H9 (cell line): ENCODE measurements at regions not wholly inside any gene's neighbourhood (a gene's known extent, or its start where the extent isn't known, plus 50 kb on each side); places are given as distances from the start of the nearest gene placed in this dataset.

ENCODE experiments used
- DNase-seq: peaks from one replicate; pipeline ENCODE4 v3.0.0-alpha.2; 2017
- H2AFZ ChIP-seq: one replicate; pipeline ENCODE4 v1.6.1; 2013; ENCODE audit warnings: mild to moderate bottlenecking, low read length, control low read depth, moderate library complexity
- H2AK5ac ChIP-seq: 2 replicates; pipeline ENCODE4 v1.6.1; 2013; ENCODE audit warnings: low read length, control low read depth, mixed read lengths; ENCODE audit not compliant: insufficient read length
- H2BK120ac ChIP-seq: one replicate; pipeline ENCODE4 v1.6.1; 2013; ENCODE audit warnings: low read depth, mild to moderate bottlenecking, low read length, control low read depth, inconsistent platforms; ENCODE audit not compliant: poor library complexity, severe bottlenecking
- H2BK12ac ChIP-seq: 2 replicates; pipeline ENCODE4 v1.6.1; 2013; ENCODE audit warnings: low read length, control low read depth, mixed read lengths, low read depth; ENCODE audit not compliant: insufficient read length
- H2BK15ac ChIP-seq: 2 replicates; pipeline ENCODE4 v1.6.1; 2013; ENCODE audit warnings: low read depth, low read length, control low read depth
- H2BK20ac ChIP-seq: one replicate; pipeline ENCODE4 v1.6.1; 2013; ENCODE audit warnings: low read depth, mild to moderate bottlenecking, low read length, control low read depth, inconsistent platforms; ENCODE audit not compliant: poor library complexity, severe bottlenecking
- H2BK5ac ChIP-seq: 2 replicates; pipeline ENCODE4 v1.6.1; 2013; ENCODE audit warnings: low read length, control low read depth, mixed read lengths; ENCODE audit not compliant: insufficient read length
- H3K14ac ChIP-seq: 2 replicates; pipeline ENCODE4 v1.6.1; 2013; ENCODE audit warnings: low read length, control low read depth; ENCODE audit not compliant: insufficient read depth
- H3K18ac ChIP-seq: 2 replicates; pipeline ENCODE4 v1.6.1; 2013; ENCODE audit warnings: low read depth, mild to moderate bottlenecking, mixed read lengths, low read length, control low read depth; ENCODE audit not compliant: insufficient read length
- H3K23ac ChIP-seq: 2 replicates; pipeline ENCODE4 v1.6.1; 2013; ENCODE audit warnings: low read length, control low read depth, mixed read lengths, low read depth; ENCODE audit not compliant: insufficient read length
- H3K23me2 ChIP-seq: 2 replicates; pipeline ENCODE4 v1.6.1; 2013; ENCODE audit warnings: low read depth, mild to moderate bottlenecking, mixed read lengths, low read length, control low read depth; ENCODE audit not compliant: insufficient read length, poor library complexity, severe bottlenecking
- H3K27ac ChIP-seq: 2 replicates; pipeline ENCODE4 v1.5.1; 2013; ENCODE audit warnings: low read length, control low read depth, mixed read lengths, low read depth; ENCODE audit not compliant: insufficient read length
- H3K27me3 ChIP-seq: 2 replicates; pipeline ENCODE4 v1.6.1; 2013; ENCODE audit warnings: low read length, control low read depth, inconsistent platforms; ENCODE audit not compliant: insufficient read depth
- H3K4ac ChIP-seq: 2 replicates; pipeline ENCODE4 v1.6.1; 2013; ENCODE audit warnings: low read depth, mild to moderate bottlenecking, control low read depth, inconsistent platforms, low read length, moderate library complexity
- H3K4me1 ChIP-seq: 2 replicates; pipeline ENCODE4 v1.6.1; 2013; ENCODE audit warnings: low read length, control low read depth, inconsistent platforms; ENCODE audit not compliant: insufficient read depth
- H3K4me2 ChIP-seq: 2 replicates; pipeline ENCODE4 v1.6.1; 2013; ENCODE audit warnings: low read length, control low read depth, mixed read lengths; ENCODE audit not compliant: insufficient read length, insufficient read depth
- H3K56ac ChIP-seq: 2 replicates; pipeline ENCODE4 v1.6.1; 2013; ENCODE audit warnings: low read depth, mild to moderate bottlenecking, mixed read lengths, low read length, control low read depth; ENCODE audit not compliant: insufficient read length
- H3K79me1 ChIP-seq: 2 replicates; pipeline ENCODE4 v1.6.1; 2013; ENCODE audit warnings: low read depth, mild to moderate bottlenecking, moderate library complexity, low read length, control low read depth, inconsistent platforms; ENCODE audit not compliant: insufficient read depth, poor library complexity, severe bottlenecking
- H3K79me2 ChIP-seq: 2 replicates; pipeline ENCODE4 v1.6.1; 2013; ENCODE audit warnings: low read length, control low read depth, inconsistent platforms; ENCODE audit not compliant: insufficient read depth
- H3K9ac ChIP-seq: 2 replicates; pipeline ENCODE4 v1.6.1; 2013; ENCODE audit warnings: low read length, control low read depth, mixed read lengths; ENCODE audit not compliant: insufficient read length; ENCODE audit errors: extremely low read depth
- H3K9me3 ChIP-seq: one replicate; pipeline ENCODE4 v1.6.1; 2013; ENCODE audit warnings: low read depth, low read length, inconsistent platforms; ENCODE audit not compliant: control insufficient read depth
- H3T11ph ChIP-seq: one replicate; pipeline ENCODE4 v1.6.1; 2013; ENCODE audit warnings: mild to moderate bottlenecking, low read length, control low read depth, inconsistent platforms
- H4K20me1 ChIP-seq: one replicate; pipeline ENCODE4 v1.6.1; 2013; ENCODE audit not compliant: control insufficient read depth, insufficient read length, insufficient read depth
- H4K5ac ChIP-seq: 2 replicates; pipeline ENCODE4 v1.6.1; 2013; ENCODE audit warnings: low read depth, mild to moderate bottlenecking, mixed read lengths, low read length, control low read depth; ENCODE audit not compliant: insufficient read length
- H4K8ac ChIP-seq: replicated peaks from 2 replicates; pipeline ENCODE4 v1.6.1; 2013; ENCODE audit warnings: low read length, control low read depth, mixed read lengths, low read depth; ENCODE audit not compliant: insufficient read length
- H4K91ac ChIP-seq: 2 replicates; pipeline ENCODE4 v1.6.1; 2013; ENCODE audit warnings: low read depth, mild to moderate bottlenecking, moderate library complexity, mixed read lengths, low read length, control low read depth; ENCODE audit not compliant: insufficient read length
- H3K27ac Mint-ChIP-seq, 3 experiments: 2 replicates in 2 of 3; 3 replicates in 1 of 3; pipeline ENCODE4 v1.8.0; 2020 to 2021; ENCODE audit warnings: mixed read lengths in 3 of 3, mild to moderate bottlenecking in 1 of 3, moderate library complexity in 1 of 3
- H3K27me3 Mint-ChIP-seq: 2 replicates; pipeline ENCODE4 v1.8.0; 2021; ENCODE audit warnings: low read depth, mild to moderate bottlenecking, moderate library complexity, mixed read lengths
- H3K36me3 Mint-ChIP-seq, 3 experiments: 2 replicates in 2 of 3; 3 replicates in 1 of 3; pipeline ENCODE4 v1.8.0; 2020 to 2021; ENCODE audit warnings: low read depth in 3 of 3, mixed read lengths in 3 of 3; ENCODE audit not compliant: insufficient read depth in 1 of 3
- H3K4me1 Mint-ChIP-seq, 2 experiments: 2 replicates each; pipeline ENCODE4 v1.8.0; 2020; ENCODE audit warnings: mixed read lengths in 2 of 2
- H3K4me3 Mint-ChIP-seq, 2 experiments: 2 replicates in 1 of 2; 3 replicates in 1 of 2; pipeline ENCODE4 v1.8.0; 2020 to 2021; ENCODE audit warnings: mild to moderate bottlenecking in 2 of 2, mixed read lengths in 2 of 2, moderate library complexity in 1 of 2
- H3K9me3 Mint-ChIP-seq, 2 experiments: 2 replicates in 1 of 2; 3 replicates in 1 of 2; pipeline ENCODE4 v1.8.0; 2020; ENCODE audit warnings: mild to moderate bottlenecking in 2 of 2, mixed read lengths in 2 of 2, moderate library complexity in 1 of 2
- CTCF ChIP-seq: fragments of 200-600 bp; sonication (generic); conservative IDR thresholded peaks from 3 replicates; pipeline ENCODE4 v1.8.0; 2021; ENCODE audit warnings: antibody characterized with exemption, mild to moderate bottlenecking
- WGBS: extraction: QIAGEN DNeasy Blood & Tissue Kit; methylation state at CpG from one replicate; pipeline ENCODE4 v1.1.7; 2013; ENCODE audit warnings: missing lambda C conversion rate, low lambda C conversion rate, mixed read lengths; ENCODE audit not compliant: insufficient read length; ENCODE audit errors: extremely low coverage; 5-methylcytosine and 5-hydroxymethylcytosine counted together

- Histone ChIP-seq H2BK15ac (no peak overlapping the region), H4K5ac (no peak overlapping the region), H4K20me1 (no peaks in the 10 kb centered on the region), H3K27me3 (no peaks in the 10 kb centered on the region), H3K56ac (no peak overlapping the region), H3K79me1 (no peaks in the 10 kb centered on the region), H2AFZ (no peak overlapping the region), H3K4me1 (no peaks in the 10 kb centered on the region; the same call in 1 of the 2 replicates), H2BK120ac (no peak overlapping the region), H2BK5ac (no peak overlapping the region), H3K79me2 (no peaks in the 10 kb centered on the region), H3K18ac (no peak overlapping the region), H4K8ac (no peak overlapping the region), H3K9me3 (no peaks in the 10 kb centered on the region), H2BK20ac (no peak overlapping the region), H3K23ac (no peak overlapping the region), H3K4me2 (no peak overlapping the region), H3K27ac (no peak overlapping the region), H4K91ac (no peak overlapping the region), H2BK12ac (no peak overlapping the region), H2AK5ac (no peak overlapping the region), H3K14ac (peak overlapping the region; percentile 36; the same call in 1 of the 2 replicates), H3K9ac (no peak overlapping the region), H3K4ac (no peak overlapping the region), H3T11ph (no peak overlapping the region), H3K23me2 (no peaks in the 10 kb centered on the region)
- H3K9me3 Mint-ChIP-seq, result no peaks in the 10 kb centered on the region
- TF ChIP-seq CTCF, result no peak
- no peaks in the 10 kb centered on the region for H3K36me3 Mint-ChIP-seq
- H3K27me3 Mint-ChIP-seq, result no peaks in the 10 kb centered on the region
- H3K4me1 Mint-ChIP-seq, result peaks cover 15% of the 10 kb centered on the region in 2 experiments
- DNase-seq, result peak; percentile 57
- H3K27ac Mint-ChIP-seq, result no peak overlapping the region
- WGBS, result no CpG with 5 or more reads among the region's 14 CpGs
- no peak overlapping the region for H3K4me3 Mint-ChIP-seq
Measured at GRCh38 chr7:54690892-54691291, 68.1 kb downstream of the SEC61G start.
